Breast epithelium (tissue), 3 donors: ENCODE measurements at regions not wholly inside any gene's neighbourhood (a gene's known extent, or its start where the extent isn't known, plus 50 kb on each side); places are given as distances from the start of the nearest gene placed in this dataset.

Source experiments
- POLR2A ChIP-seq: fragments of 450-650 bp; IDR thresholded peaks from one replicate; pipeline ENCODE4 v1.6.1; 2016; ENCODE audit warnings: antibody characterized with exemption, mild to moderate bottlenecking, moderate library complexity
- POLR2AphosphoS5 ChIP-seq, 3 donors: sonication (generic); formaldehyde crosslinking; IDR thresholded peaks; one replicate each; pipeline ENCODE4 v1.6.1; 2017; ENCODE audit warnings: antibody characterized with exemption in 3 of 3
- TF ChIP-seq, protein P1 (sequence below), 3 donors: fragments of 450-650 bp; IDR thresholded peaks; one replicate each; pipeline ENCODE4 v1.5.1; 2016 to 2017; ENCODE audit warnings: antibody characterized with exemption in 3 of 3, mild to moderate bottlenecking in 3 of 3, moderate library complexity in 3 of 3

DNA sequence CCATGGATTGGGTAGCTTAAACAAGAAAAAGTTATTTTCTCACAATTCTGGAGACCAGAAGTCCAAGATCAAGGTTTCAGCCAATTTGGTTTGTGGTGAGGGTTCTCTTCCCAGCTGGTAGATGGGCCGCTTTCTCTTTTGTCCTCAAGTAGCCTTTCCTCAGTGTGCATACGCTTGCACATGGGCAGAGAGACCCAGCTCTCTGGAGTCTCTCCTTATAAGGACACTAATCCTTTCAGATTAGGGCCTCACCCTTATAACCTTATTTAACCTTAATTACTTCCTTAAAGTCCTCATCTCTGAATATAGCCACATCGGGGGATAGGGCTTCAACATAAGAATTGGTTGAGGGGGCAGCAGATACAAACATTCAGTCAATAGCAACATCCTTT is 68.4 kb upstream of the NLK start:
- TF ChIP-seq, protein P1, sequence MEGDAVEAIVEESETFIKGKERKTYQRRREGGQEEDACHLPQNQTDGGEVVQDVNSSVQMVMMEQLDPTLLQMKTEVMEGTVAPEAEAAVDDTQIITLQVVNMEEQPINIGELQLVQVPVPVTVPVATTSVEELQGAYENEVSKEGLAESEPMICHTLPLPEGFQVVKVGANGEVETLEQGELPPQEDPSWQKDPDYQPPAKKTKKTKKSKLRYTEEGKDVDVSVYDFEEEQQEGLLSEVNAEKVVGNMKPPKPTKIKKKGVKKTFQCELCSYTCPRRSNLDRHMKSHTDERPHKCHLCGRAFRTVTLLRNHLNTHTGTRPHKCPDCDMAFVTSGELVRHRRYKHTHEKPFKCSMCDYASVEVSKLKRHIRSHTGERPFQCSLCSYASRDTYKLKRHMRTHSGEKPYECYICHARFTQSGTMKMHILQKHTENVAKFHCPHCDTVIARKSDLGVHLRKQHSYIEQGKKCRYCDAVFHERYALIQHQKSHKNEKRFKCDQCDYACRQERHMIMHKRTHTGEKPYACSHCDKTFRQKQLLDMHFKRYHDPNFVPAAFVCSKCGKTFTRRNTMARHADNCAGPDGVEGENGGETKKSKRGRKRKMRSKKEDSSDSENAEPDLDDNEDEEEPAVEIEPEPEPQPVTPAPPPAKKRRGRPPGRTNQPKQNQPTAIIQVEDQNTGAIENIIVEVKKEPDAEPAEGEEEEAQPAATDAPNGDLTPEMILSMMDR (IDR thresholded peaks at IDR 0.05) = no peak
- TF ChIP-seq POLR2A (no peak), POLR2AphosphoS5 (IDR thresholded peaks at IDR 0.05) (no peak)
